ENCODE measurements at regions not wholly inside any gene's neighbourhood (a gene's known extent, or its start where the extent isn't known, plus 50 kb on each side); places are given as distances from the start of the nearest gene placed in this dataset.

DNA sequence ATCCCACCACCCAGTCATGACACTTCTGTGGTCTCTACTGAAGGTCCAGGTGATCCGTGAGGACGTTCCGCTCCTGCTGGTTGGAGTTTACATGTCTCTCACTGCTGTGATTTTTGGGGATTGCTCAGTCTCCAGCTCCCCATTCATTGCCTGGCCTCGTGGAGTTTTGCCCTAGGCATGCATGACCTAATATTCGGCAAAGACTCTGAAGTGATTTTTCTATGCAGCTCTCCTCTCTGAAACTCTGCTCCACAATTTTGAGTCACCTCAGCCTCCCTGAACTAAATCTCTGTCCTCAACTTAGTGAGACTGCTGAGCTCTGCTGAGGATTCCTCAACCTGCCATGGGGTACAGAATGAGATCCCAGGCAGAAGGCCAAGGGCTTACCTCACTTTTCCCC lies 174.4 kb upstream of the FGGY start:
- TF ChIP-seq, protein P1, sequence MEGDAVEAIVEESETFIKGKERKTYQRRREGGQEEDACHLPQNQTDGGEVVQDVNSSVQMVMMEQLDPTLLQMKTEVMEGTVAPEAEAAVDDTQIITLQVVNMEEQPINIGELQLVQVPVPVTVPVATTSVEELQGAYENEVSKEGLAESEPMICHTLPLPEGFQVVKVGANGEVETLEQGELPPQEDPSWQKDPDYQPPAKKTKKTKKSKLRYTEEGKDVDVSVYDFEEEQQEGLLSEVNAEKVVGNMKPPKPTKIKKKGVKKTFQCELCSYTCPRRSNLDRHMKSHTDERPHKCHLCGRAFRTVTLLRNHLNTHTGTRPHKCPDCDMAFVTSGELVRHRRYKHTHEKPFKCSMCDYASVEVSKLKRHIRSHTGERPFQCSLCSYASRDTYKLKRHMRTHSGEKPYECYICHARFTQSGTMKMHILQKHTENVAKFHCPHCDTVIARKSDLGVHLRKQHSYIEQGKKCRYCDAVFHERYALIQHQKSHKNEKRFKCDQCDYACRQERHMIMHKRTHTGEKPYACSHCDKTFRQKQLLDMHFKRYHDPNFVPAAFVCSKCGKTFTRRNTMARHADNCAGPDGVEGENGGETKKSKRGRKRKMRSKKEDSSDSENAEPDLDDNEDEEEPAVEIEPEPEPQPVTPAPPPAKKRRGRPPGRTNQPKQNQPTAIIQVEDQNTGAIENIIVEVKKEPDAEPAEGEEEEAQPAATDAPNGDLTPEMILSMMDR (IDR thresholded peaks at IDR 0.05; ENCODE audit: low read depth, low read length), result no peak
- TF ChIP-seq MYC (IDR thresholded peaks at IDR 0.05; ENCODE audit: low read depth, low read length), result no peak
- TF ChIP-seq POLR2A (IDR thresholded peaks at IDR 0.05; ENCODE audit: extremely low read depth, insufficient read length), result no peak
- TF ChIP-seq, protein P2, sequence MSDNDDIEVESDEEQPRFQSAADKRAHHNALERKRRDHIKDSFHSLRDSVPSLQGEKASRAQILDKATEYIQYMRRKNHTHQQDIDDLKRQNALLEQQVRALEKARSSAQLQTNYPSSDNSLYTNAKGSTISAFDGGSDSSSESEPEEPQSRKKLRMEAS (IDR thresholded peaks at IDR 0.05; ENCODE audit: low read depth, low read length), result no peak
- no peak overlapping the region for H3K4me3 ChIP-seq (ENCODE audit: low read depth, low read length)
- no peak for DNase-seq (ENCODE audit: low read depth)

DNA sequence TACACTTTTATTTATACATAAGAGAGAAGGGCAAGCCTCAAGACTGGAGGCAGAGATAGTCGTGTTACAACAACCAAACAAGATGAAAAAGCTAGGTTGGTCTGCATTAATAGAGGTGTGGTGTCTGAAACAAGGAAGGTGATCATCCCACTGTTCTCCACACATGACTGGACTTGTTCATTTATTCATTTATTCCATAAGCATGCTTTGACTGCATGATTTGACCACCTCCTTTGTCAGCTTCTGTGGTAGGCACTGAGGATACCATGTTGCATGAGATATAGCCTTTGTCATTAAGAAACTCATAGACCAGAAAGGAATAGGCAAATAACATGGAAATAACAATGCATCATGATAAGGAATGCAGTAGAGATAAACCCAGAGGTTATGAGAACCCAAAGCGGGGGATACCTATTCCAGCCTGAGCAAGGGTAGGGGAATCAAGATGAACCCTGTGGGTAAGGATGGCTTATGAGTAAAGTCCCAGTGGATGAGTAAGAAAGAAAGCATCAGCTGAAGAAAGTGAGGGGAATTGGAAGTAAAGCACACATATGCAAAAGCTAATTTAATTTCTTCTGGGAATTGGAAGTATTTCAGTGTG lies 173.7 kb upstream of the FGGY start:
- no peak for DNase-seq (ENCODE audit: low read depth)
- no peak overlapping the region for H3K4me3 ChIP-seq (ENCODE audit: low read depth, low read length)
- TF ChIP-seq, protein P1 (IDR thresholded peaks at IDR 0.05; ENCODE audit: low read depth, low read length), result no peak
- TF ChIP-seq, protein P2 (IDR thresholded peaks at IDR 0.05; ENCODE audit: low read depth, low read length), result no peak
- TF ChIP-seq POLR2A (IDR thresholded peaks at IDR 0.05; ENCODE audit: extremely low read depth, insufficient read length), result no peak
- no peak for TF ChIP-seq MYC (IDR thresholded peaks at IDR 0.05; ENCODE audit: low read depth, low read length)

DNA sequence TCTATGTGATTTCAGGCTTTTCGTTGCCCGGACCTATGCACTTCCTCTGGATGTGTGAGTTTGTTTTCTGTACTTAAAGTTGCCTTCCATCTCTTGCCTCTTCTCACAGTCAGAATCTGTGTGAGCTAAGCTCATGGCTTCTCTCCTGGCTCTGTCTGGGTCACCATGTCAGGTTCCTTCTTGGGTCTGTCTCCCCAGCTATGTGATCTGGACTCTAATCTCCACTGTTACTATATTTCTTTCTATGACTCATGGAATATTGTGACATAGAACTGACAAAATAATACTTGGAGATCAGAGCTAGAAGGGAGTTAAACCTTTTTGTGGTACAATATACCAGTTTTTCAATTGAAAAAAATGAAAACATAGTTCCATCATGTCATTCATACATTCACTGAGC lies 172.7 kb upstream of the FGGY start:
- no peak for TF ChIP-seq POLR2A (IDR thresholded peaks at IDR 0.05; ENCODE audit: extremely low read depth, insufficient read length)
- TF ChIP-seq, protein P1 (IDR thresholded peaks at IDR 0.05; ENCODE audit: low read depth, low read length), result no peak
- no peak for TF ChIP-seq MYC (IDR thresholded peaks at IDR 0.05; ENCODE audit: low read depth, low read length)
- TF ChIP-seq, protein P2 (IDR thresholded peaks at IDR 0.05; ENCODE audit: low read depth, low read length), result no peak
- no peak overlapping the region for H3K4me3 ChIP-seq (ENCODE audit: low read depth, low read length)
- DNase-seq (ENCODE audit: low read depth), result no peak

DNA sequence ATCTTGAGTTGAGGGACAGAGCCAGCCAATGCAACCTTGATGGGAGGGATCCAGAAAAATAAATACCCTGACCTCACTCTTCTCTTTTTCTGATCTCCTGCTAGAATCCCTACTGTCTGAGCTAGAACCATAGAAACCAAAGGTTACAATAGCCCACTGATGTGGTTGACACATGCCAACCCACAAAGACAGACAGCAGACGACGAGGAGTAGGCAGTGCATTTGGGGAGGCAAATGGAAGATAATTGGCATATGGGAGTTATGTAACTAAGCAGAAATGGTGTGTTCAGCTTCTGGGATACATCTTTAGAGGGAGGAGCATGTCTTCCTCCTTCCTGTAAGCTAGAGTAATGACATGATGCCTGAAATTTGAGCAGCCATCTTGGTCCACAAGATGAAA lies 171.7 kb upstream of the FGGY start:
- no peak for TF ChIP-seq MYC (IDR thresholded peaks at IDR 0.05; ENCODE audit: low read depth, low read length)
- TF ChIP-seq, protein P1 (IDR thresholded peaks at IDR 0.05; ENCODE audit: low read depth, low read length), result no peak
- TF ChIP-seq POLR2A (IDR thresholded peaks at IDR 0.05; ENCODE audit: extremely low read depth, insufficient read length), result no peak
- no peak for DNase-seq (ENCODE audit: low read depth)
- H3K4me3 ChIP-seq (ENCODE audit: low read depth, low read length), result no peak overlapping the region

DNA sequence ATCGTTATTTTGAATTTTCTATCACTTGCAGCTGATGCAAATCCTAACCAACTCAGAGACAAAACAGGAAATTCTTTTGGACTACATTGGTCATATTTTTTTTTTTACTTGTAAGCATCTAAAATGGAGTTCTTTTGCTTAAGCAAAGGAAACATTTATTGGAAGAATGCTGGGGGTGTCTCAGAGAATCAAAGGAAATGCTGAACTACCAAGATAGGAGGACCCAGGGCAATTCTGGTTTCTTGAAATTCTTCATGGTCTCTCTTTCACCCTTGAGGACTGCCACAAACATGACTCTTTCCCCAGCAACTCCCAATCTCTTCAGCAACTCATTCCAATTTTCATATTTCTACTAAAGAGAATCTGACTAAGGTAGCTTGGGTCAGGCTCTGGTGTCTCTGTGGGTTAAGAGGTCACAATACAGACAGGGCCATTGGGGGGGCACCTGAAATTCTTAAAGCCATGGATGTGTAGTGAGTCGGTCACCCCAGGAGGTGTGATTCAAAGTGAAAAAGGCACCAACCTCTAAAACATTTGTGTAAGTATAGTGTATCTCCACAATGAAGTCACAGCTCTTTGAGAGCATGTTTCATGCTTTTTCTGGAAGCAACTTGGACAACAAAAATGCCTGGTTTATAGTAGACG lies 171.1 kb upstream of the FGGY start:
- TF ChIP-seq POLR2A (IDR thresholded peaks at IDR 0.05; ENCODE audit: extremely low read depth, insufficient read length), result no peak
- TF ChIP-seq, protein P2 (IDR thresholded peaks at IDR 0.05; ENCODE audit: low read depth, low read length), result no peak
- no peak for TF ChIP-seq MYC (IDR thresholded peaks at IDR 0.05; ENCODE audit: low read depth, low read length)
- TF ChIP-seq, protein P1 (IDR thresholded peaks at IDR 0.05; ENCODE audit: low read depth, low read length), result no peak
- no peak for DNase-seq (ENCODE audit: low read depth)
- no peak overlapping the region for H3K4me3 ChIP-seq (ENCODE audit: low read depth, low read length)

Data from NB4 (cell line).